GM18519 (cell line): ENCODE measurements at regions not wholly inside any gene's neighbourhood (a gene's known extent, or its start where the extent isn't known, plus 50 kb on each side); places are given as distances from the start of the nearest gene placed in this dataset.

Source experiments
- ATAC-seq: cut with Tn5 transposase; IDR thresholded peaks from one replicate; pipeline ENCODE4 v1.9.1; 2021; ENCODE audit warnings: mild to moderate bottlenecking, moderate library complexity; ENCODE audit not compliant: unreplicated experiment, low FRiP score

DNA sequence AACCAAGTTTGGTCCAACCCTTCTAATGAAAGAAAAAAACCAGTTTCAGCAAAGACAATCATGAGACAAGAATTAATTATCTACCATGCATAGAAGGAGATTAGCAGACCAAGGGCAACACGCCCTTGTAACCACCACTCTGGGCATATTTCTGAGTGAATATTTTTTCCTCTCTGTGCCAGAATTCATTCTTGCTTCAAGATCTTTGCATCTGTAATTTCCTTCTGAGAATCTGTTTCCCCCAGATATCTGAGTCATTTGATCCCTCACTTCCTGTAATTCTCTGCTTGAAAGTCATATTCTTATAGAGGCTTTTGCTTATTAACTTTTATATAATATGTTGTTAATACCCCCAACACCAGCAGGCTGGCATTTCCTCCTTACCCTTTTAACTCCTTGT, 243.7 kb downstream of the SLC16A7 start:
- no peak for ATAC-seq

DNA sequence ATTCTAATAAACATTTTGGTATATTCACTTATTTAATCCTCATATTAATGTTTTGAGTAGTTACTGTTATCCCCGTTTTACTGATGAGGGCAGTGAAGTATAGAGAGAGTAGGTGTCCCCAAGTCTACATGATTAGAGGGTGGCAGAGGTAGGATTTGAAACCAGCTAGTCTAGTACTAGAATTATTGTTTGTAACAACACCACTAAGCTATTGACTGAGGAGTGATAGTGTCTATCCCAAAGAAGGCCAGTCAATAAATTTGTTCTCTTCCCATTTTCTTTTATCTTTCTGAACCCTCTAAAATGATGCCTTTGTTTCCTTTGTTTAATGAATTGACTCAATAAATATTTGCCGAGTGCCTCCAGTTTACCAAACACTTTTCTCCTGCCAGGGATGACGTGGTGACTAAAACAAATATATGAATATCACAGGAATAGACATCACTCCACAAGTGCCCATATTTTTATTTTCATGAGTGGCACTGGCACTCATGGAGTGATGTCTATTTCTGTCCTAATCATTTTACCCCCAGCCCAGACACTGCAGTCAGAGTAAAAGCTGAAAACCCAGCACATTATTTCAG, 247.5 kb downstream of the SLC16A7 start:
- no peak for ATAC-seq

DNA sequence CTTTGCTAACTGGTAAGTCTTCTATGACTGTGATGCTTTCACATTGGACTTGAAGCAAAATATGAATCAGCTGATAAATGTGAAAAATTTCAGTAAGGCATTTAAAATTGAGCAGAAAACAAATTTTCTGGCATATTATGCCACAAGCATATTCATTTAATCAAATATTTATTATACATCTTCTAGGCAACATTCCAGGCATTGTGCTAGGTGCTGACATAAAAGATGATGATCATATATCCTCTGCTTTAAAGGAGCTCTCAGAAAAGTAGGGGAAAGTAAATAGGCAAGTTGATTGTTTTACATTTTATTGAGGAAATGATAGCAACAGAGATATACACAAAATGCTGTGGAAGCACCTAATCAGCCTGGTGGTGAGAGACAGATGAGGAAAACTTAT, 248.9 kb downstream of the SLC16A7 start:
- no peak for ATAC-seq

DNA sequence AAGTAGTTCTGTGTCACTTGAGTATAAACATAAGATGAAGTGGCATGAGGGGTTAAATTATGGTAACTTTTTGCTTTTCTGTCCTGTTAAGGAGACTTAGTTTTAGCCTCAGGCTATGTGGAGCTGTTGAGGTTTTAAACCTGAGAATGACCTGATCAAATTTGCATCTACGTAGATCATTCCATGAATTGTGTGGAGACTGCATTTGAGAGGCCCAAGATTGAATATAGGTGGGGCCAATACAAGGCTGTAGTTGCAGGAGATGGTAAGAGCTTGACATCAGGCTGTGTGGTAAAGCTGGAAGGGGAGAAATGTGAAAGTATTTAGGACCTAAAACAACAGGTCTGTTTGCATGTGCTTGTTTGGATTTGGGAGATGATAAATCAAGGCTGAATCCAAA, 249.5 kb downstream of the SLC16A7 start:
- no peak for ATAC-seq

DNA sequence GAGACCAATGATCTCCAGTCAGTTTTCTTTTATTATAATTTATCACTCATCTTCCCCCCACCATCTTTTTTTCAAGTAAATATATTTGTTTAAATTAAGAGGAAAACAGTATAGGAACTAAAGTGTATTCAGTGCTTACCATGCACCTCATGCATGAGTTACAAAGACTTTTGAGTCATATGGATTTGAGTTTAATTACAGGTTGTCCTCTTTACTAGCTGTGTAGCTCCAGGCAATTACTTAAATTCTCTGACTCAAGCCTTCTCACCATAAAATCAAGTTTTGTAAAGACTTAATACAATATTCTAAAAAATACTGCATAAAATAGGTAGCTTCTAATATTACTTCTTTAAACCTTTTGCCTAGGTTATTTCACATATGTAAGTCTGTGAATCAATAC, 251.3 kb downstream of the SLC16A7 start:
- ATAC-seq = no peak

DNA sequence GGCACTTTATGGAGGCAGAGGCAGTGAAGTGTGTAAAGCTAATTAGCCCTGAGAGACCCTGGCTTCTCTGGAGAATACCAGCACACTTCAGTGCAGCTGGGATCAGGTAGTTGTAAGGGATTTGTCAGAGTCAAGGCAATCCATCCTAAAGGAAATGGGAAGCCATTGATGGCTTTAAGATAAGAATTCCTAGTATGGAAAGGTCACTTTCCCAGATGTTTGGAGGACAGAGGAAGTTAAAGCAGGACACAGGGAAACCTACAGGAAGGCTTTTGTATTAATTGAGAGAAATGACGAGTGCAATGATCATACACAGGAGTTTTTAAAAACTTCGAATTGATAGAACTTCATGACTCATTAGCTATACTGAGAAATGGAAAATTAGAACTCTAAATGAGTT, 254.4 kb downstream of the SLC16A7 start:
- no peak for ATAC-seq

DNA sequence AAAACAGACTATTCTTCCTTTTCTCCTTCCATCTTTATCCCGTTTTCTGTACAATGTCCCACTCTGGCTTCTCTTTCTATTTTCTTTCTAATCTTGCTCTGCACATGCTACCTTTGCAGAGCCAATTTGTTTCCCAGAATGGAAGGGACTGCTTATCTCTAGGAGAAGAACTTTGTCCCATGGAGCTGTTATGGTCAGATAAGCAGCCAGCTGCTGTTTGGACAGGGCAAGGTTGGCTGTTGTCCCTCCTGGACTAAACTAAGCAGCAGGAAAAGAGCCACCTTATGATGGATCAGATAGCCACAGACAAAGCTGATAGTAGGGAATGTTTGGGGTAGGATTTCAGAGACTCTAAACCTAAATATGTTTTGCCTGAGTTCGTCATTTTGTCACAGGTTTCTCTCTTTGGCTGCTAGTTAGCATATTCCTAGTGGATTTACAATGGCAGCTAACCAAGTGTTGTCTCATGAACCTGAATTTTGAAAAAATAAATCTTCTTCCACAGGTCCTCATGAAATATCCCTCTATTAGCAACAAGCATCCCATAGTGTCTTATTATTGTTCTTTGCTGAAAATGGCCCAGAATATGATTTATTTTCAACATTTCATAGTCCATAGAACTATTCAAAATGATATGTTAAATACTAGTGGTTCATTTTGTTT, 262.8 kb downstream of the SLC16A7 start:
- ATAC-seq = no peak

DNA sequence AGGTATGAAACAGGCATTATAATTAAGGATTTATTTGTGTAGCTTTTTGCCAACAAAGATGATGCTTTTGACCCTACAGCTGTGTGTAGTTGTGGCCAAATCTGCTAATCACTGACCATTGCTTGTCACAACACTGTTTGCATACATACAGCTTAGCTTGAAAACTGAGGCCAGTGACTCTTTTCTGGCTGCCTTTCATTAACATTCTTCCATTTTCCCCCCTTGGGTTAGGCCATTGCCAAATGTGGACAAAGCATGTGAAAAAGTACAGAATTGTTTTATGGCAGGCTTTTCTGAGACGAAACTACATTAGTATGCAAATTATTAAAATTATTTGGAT, 263.3 kb downstream of the SLC16A7 start:
- no peak for ATAC-seq

DNA sequence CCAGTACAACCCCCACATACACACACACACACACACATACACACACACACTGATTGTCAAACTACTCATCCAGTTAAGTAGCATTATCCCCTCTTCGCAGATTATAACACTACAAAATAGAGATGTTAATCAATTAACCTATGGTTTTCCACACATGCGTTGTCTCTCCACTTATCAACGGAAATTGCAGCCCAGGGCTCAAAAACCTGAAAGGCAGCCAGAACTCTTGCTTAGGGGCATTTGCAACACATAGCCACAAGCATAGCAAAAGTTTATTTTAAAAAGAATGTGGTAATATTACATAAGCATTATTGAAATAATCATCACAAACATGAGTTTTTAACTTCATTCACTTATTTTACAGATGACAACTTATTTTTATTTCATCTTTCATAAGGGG, 265.8 kb downstream of the SLC16A7 start:
- ATAC-seq = no peak

DNA sequence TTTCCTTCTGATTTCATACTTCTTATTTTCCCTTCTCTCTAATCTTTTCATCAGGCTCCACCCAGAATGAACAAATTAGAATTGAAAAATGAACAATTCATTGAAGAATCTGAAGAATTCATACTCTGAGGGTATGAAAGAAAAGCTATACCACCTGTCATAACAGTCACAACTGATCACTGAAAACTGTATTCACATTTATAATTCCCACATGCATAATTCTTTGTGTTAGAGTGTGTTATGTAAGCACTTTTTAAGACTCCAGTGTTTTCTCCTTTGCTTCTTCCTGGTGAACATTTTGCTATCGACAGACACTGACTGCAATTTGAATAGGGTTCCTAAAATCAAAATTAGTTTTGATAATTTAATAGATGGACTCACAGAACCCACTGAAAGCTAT, 271.2 kb downstream of the SLC16A7 start:
- ATAC-seq = no peak

DNA sequence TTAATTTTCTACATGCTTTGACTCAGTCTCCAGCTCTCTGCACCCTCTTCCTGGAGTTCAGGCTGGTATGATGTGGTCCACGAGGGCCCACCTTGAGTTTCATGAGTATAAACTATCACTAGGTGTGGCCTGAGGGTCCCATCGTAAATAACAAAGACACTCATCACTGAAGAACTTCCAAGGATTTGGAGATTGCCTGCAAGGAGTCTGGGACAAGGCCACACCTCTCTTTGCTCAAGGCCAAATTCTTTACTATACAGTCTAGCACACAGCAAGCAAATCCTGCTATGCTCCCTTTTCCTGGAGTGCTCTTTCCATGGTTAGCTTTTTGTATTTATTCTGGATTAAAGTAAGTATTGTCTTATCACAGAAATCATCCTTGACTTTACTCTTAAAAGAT, 271.9 kb downstream of the SLC16A7 start:
- no peak for ATAC-seq

DNA sequence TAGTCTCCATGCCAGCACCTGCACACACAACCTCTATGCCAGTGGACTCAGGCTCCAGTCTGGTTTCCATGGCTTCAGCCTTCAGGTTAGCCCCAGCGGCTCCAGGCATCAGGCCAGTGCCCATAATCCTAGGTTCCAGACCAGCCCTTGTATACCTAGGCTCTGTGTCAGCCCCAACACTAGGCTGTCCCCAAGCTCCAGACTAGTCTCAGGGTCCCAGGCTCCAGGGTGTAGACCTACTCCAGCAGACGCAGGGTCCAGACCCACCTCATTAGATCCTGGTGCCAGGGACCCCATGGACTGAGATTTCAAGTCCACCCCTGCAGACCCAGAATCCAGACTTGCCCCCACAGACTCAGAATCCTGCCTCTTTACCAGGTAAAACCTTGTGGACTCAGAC, 275.9 kb downstream of the SLC16A7 start:
- ATAC-seq = no peak

DNA sequence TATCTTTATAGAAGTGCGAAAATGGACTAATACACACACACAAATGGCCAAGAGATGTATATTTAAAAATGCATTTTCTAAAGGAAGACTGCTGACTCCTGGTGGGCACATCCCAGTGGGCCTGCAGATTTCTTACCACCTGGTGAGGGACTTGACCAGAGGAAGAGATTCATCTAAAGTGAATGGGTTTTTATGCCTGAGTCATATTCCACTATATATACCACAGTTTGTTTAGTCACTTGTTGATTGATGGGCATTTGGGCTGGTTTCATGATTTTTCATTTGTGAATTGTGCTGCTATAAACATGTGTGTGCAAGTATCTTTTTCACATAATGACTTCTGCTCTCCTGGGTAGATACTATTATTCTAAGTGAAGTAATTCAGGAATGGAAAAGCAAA, 277.3 kb downstream of the SLC16A7 start:
- ATAC-seq = no peak

DNA sequence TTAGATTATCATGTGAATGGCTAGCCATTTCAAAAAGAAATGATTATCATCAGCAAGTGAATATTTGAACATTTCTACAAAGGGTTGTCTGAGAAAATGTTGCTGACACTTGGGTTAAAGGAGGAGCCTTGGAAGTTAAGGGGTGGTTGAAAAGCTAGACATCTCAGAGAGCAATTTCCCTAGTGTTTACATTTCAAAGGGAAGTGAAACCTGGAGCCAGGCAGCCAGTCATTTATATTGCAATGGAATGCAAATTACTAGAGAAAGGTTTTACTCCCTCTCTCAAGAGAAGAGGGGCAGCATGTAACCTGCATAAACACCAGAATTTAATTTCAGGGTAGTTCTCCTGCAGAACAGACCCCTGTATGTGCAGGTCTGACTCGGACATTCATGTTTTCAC, 279.0 kb downstream of the SLC16A7 start:
- ATAC-seq = no peak

DNA sequence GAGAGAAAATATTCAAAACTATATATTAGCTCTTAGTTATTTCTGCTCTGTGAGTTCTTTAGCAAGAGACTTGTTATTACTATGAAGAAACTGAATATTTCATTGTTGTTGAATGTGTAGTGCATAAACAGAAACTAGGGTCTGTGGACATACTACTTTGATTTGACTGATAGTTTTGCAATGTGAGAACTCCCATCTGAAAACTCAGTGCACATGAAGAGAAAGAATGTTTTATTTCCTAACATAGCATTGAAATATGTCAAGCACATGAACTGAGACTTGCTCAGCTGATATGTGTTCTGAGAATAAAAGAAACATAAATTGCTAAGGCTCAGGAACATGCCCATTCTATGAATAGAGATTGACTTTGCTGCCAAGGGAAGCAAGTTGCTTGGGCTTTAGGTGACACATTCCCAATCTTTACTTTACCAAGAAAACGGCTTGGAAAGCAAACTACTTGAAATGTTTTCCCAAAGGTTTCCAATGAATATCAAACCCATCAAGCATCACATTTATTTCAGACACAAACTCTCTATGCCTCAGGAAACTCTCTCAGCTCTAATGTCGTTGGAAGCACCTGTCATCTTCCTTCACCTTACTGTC, 290.4 kb downstream of the SLC16A7 start:
- no peak for ATAC-seq

DNA sequence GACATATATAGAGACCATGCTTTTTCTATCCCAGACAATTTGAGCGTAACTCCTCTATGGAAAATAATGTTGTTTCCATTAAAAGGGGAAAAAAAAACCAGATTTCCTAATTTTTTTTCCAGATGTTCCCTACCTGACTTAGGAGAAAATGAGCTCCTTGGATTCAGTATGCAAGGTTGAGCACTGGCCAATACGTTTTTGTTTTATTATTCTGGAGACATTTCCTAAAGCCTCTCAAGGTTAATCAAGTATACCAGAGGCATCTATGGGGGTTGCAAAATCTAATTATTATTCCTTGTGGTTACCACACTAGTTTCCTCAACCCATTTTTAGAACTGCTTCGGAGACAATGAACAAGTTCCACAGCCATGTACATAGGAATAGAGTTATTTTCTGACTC, 291.3 kb downstream of the SLC16A7 start:
- ATAC-seq = no peak

DNA sequence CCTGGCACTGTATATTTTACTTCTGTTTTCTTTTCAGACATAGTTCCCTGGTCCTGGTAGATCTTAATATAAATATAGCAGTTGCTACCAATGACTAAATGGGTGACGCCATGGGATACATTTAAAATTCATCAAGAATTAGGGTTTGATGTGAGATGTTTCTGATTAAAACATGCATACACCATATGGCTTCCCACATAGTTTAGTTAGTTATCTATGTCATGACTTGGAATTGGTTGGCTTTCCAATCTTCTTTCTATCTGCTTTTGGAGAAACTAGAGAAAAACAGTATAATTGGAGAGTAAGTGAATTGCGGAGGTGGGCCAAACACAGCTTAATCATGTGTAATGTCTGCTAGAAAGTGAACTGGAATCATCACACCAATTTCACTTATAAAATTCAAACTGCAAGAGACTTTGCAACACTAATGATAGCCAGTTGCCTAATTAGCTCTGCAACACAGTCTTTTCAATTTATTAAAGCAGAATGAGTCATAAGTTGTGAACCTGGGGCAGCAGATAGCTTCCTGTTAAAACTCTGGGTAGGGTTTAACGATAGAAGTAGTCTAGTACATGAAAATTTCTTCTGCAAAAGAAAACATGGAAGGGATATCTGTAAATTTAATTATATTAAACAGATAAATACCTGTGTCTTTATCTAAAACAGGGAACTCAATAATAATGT, 295.2 kb downstream of the SLC16A7 start:
- no peak for ATAC-seq

DNA sequence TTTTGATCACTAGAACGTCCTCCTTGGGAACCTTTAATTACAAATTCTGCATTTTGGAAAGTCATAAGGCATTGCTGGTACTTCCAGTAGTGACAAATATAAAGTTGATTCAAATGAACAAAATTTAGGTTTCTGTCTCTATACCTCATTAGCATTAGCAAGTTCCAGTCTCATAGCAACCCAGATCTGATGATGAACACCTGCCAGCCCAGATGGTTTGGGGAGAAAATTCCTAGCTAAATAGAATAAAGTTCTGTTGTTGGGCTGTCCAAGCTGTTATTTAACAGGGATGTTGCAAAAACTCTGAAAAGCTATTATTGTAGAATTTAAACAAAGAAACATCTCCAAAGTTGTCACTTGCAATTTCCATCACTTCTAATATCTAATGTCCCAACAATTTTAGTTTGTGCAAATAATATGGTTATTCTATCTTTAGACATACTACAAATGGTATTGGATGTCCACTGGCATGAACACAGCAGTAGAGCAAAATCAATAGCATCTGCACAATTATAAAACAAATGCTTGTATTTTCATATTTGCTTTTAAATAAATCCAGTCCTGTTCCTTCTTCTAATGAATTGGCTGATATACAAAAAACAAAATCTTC, 299.4 kb downstream of the SLC16A7 start:
- no peak for ATAC-seq

DNA sequence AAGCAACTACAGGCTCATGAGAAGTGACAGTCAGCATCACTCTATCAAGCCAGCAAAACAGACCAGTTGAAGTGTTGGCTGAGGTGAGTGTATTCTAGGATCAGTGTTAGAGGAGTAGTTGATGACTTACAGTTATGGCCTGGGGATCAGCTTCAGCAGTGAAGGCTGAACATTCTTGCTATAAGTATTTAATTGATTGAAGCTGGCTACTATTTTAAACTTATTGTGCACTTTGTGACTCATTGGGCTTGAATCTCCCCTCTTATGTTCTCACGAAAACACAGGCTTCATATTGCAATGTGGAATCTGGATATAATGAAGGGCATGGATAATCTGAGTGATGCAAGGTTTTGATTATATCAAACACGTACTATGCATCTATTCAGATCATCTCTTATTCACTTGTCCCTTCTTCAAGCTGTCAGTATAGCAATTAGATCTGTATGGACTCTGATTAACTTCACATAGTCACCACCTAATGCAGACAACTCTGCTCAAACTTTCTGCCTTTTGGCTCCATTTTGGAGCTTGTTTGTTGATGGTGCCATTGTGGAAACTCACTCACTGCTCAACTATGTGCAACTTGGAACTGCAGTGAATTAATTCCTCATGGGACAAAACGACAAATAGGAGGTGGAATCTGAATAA, 309.2 kb downstream of the SLC16A7 start:
- no peak for ATAC-seq

DNA sequence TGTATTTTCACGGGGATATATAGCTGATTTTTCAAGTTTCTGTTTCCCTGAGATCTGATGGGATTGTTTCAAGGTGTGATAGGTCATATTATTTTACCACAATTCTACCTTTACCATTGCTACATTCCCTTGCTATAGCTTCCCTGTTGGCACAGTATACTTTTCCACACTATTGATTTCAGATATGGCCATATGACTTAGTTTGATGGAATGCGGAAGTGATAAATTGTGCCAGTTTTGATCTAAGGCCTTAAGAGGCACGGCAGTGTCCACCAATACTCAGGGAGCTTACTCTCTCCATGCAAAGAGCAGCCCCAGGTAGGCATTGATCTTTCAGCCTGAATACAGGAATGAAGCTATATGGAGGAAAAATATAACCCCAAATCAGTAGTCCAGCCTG, 315.7 kb downstream of the SLC16A7 start:
- no peak for ATAC-seq

DNA sequence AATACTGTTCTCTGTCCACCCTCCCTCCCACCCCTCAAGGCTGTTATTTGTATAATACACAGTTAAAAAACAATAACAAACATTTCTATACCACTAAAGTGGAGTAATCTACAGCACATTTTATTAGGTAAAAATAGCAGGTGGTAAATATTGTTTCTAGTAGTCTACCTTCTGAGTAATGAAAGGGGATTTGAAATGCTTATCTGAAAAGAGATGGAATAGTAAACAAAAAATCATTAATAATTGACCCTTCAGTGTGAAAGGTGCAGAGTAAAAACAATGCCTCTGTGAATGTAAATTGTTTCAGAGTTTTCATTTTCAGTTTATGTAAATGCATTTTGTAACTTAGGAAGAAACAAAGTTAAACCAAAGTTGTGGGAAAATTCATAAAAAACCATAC, 321.2 kb downstream of the SLC16A7 start:
- no peak for ATAC-seq
